Hypothalamus (tissue), 51 donors: ENCODE measurements at regions not wholly inside any gene's neighbourhood (a gene's known extent, or its start where the extent isn't known, plus 50 kb on each side); places are given as distances from the start of the nearest gene placed in this dataset.

Source experiments
- DNase-seq, 51 donors: peaks; one replicate each; lab custom pipeline; 2025; lab: John Stamatoyannopoulos, UW

DNA sequence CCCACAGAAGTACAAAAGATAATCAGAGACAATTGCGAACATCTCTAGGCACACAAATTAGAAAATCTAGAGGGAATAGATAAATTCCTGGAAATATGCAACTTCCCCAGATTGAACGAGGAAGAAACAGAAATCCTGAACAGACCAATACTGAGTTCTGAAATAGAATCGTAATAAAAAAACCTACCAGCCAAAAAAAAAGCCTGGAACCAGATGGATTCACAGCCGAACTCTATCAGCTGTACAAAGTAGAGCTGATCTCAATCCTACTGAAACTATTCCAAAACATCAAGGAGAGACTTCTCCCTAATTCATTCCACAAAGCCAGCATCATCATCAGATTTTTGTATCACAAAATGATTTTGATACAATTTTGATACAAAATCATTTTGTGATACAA lies 206.4 kb downstream of the REEP3 start:
- no peak for DNase-seq

DNA sequence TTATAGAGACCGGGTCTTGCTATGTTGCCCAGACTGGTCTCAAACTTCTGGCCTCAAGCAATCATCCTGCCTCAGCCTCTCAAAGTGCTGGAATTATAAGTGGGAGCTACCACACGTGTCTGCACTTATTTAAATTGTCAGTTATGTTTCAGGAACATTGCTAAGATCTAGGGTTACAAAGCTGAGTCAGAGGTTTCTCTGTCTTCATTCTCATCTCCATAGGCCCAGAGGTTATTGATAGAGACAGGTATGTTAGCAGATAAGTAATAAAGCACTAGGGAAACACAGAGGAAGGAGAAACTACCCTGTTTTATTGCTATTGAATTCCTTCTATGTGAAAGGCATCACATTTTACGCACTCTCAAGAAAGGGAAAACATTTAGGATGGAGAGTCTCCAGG lies 214.1 kb downstream of the REEP3 start:
- DNase-seq, result no peak

DNA sequence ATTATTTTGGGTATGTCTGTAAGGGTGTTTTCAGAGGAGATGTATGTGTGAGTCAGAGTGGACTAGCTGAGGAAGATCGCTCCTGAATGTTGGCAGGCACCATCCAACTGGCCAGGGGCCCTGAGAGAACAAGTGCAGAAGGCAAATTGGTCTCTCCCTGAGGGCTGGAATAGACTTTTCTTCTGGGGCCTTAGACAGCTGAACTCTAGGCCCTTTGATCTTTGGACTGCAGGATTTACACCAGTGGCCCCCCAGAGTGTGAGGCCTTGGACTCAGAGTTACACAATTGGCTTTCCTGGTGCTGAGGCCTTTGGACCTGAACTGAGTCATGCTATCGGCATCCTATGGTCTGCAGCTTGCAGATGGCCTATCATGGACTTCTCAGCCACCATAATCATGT lies 217.2 kb downstream of the REEP3 start:
- DNase-seq, result no peak

DNA sequence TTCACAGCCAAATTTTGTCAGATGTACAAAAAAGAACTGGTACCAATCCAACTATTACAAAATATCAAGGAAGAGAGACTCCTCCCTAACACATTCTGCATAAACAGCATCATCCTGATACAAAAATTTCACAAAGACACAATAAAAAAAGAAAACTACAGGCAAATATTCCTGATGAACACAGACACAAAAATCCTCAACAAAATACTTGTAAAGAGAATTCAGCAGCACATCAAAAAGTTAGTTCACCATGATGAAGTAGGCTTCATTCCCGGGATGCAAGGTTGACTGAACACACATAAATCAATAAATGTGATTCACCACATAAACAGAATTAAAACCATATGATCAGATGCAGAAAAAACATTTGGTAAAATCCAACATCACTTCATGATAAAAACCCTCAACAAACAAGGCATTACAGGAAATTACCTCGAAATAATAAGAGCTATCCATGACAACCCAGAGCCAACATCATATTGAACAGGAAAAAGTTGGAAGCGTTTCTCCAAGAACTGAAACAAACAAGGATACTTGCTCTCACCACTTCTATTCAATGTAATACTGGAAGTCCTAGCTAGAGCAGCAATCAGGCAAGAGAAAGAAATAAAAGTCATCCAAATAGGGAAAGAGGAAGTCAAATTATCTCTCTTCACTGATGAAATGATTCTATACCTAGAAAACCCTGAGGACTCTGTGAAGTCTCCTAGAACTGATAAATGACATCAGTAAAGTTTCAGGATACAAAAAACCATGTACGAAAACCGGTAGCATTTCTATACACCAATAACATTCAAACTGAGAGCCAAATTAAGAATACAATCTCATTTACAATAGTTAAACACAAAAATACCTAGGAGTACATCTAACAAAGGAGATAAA lies 223.1 kb downstream of the REEP3 start:
- no peak for DNase-seq

DNA sequence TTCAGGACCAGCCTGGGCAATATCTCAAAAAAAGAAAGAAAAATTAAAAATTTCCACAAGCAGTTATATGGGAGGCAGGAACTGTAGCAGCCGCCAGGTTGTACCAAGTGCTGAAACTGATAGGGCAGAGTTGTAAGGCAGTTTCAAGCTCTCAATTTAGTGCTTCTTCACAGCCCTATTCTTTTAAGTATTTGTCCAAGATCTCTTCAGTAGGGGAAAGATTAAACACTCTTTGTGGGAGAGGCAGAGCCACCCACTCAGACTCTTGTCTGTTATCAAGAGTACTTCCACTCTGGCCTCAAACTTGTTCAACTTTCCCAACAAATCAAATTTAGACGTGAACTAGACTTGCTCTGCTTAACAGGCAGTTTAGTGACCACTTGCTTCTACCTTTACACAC lies 228.7 kb downstream of the REEP3 start:
- no peak for DNase-seq

DNA sequence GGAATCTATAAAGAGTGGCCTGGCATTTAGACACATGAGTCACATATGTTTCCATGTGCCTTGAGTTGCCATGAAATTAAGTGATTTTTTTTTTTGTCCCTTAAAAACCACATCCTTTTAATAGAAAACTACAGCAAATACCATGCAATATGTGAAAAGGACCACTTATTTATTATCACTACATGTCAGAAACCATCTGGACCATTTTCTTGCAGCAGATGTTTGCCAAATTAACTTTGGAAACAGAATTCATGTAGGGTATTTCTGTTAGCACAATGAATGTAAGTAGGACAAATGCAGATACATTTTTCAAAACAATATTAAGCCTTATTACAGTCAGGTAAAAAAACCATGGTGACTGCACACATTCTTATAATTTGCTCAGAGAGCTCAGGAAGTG lies 230.6 kb downstream of the REEP3 start:
- no peak for DNase-seq

DNA sequence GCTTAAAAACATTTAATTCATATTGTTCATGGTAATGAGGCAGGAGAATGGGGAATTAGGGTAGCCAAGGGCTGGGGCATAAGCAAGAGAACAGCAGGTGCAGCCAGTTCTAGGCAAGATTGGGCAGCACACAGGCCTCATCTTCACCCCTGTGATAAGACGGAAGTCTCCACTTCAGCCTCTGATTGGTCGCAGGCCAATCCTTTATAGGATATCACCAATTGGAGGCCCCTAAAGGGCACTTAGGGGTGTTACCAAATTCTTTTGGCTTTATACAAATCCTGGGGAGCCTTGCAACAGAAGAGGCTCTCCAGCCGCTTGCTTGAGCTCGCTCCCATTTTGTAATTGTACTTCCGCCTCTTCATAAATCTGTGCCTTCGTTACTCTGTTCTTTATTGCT lies 231.1 kb downstream of the REEP3 start:
- DNase-seq, result no peak

DNA sequence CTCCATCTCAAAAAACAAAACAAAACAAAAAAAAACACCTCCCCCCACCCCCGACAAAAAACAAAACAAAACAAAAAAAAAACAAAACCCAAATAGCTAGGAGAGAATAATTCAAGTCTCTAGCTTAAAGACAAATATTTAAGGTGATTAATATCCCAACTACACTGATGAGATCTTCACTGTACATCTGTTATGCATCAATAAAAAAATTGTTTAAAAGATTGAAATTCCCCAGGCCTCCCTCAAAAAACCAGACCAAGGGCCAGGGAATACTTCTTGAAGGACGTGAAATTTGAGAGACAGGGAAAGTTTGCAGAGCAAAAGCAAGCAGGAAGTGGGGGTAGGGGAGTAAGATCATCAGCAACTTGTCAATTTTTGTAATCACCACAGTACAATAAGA lies 232.6 kb downstream of the REEP3 start:
- DNase-seq, result no peak

DNA sequence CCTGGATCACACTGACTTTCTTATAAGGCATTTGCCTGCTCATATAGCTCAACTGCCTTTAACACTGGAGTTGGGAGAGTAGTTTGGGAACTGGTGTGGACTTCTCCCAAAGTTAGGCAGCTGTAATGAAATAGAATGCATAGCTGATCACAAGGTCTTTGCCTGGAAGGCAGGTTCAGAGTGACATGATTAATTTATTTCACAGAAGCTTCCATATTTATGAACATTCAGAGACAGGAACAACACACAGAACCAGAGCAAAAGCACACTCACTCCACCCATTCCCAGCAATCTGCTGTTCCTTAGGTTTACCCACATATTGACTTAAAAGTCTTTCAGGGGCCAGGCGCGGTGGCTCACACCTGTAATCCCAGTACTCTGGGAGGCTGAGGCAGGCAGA lies 234.2 kb downstream of the REEP3 start:
- DNase-seq, result no peak

DNA sequence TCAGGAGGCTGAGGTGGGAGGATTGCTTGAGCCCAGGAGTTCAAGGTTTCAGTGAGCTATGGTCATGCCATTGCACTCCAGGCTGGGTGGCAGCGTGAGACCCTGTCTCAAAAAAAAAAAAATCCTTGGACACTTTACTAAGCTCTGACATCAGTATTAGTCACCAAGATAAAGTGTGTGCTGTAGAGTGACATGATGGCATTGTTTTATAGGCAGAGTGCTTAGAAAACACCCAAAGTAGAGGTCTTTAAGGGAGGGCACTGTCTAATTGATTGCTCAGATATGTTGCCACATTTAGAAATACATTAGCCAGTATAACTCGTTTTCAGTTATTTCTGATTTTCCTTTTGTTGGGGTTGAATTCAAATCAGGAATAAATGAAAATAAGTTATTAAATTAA lies 235.9 kb downstream of the REEP3 start:
- no peak for DNase-seq

DNA sequence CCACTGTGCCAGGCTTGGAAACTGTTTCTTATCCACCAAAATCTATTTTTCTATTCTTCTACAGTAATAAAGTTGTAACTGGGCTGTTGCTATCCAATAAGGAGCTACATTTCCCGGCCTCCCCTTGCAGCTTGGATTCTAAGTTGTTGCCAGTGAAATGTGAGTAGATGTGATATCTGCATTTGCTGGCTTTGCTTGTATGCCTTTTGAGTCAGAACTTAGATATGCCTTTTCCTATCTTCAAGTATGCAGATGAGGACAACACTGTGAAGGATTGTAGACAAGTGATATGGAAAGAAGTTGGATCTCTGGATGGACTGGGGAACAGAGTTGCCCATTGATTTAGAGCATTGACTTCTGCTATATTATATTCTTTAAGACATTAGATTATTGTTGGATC lies 236.9 kb downstream of the REEP3 start:
- DNase-seq, result no peak

DNA sequence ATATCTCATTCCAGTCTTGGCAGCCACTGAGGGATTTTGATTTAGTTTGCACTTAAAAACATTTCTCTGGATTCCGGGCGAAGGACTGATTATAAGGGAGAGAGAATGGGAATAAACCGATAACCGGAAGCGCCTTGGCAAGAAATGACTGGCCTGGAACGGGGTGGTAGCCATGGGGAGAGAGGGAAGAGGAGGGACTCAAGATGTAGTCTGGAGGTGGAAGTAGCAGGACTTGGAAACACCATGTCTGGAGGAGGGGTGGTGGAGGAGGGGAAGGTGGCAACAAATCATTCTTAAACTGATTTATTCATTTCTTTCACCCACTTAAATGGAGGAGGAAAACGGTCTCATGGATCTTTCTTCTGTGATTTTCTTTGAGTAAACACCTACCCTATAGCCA lies 238.1 kb downstream of the REEP3 start:
- no peak for DNase-seq

DNA sequence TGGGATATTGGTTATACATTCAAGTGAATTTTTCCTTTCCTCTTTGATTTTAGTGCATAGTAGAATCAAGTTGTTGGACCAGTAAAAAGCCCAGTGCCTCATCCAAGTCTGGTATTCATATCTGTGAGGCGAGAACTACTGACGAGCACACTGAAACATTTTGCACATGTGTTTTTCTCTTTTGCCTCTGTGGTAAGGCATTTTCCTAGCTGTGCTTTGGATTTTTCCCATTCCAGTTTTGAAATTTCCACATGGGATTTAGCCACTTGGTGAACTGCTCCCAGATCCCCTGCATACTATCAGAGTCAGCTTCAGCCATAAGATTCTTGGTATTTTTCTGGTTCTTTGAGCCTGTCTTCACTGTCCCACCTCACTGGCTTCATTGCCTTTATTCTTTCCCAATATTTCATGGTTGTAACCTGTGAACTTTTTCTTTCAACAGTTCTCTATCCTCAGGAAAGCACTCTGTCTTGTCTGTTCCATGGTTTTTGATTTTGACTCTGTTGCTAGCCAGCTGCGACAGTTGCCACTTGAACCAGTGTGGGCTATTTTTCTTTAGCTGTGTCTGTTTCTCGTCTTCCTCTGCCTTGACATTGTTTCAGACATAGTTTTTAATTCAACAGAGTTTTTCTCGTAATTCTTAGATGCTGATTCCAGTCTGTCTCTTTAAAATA lies 239.0 kb downstream of the REEP3 start:
- DNase-seq, result no peak

DNA sequence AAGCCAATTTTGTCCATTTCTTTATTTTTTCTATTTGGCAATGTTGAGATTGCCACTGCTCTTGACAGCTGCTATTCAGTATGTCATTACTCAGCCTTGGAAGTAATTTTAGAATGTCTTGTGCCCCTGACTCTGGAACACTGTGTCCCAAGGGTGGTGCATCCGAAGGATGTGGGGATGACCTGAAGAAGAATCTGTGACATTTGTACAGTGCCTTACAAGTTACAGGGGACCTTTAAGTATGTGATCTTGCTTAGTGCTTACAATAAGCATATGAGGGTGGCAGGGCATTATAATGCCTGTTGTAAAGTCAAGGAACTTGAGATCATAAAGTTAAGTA lies 239.5 kb downstream of the REEP3 start:
- no peak for DNase-seq

DNA sequence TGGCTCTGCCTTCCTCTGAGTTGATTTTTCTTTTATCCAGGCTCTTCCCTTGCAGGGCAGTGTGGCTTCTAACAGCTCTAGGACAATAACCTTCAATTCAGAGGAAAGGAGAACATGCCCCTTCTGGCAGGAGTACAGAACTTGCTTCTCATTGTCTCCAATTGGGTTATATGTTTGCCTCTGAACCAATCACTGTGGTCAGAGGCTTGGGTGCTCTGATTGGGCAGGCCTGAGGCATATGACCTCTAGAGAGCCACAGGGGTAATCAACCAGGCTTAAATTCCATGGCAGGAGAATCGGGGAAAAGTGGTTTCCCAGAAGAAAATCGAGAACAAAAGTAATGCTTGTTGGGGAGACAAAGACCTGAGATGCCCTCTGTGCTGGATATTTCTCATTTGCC lies 240.0 kb downstream of the REEP3 start:
- no peak for DNase-seq

DNA sequence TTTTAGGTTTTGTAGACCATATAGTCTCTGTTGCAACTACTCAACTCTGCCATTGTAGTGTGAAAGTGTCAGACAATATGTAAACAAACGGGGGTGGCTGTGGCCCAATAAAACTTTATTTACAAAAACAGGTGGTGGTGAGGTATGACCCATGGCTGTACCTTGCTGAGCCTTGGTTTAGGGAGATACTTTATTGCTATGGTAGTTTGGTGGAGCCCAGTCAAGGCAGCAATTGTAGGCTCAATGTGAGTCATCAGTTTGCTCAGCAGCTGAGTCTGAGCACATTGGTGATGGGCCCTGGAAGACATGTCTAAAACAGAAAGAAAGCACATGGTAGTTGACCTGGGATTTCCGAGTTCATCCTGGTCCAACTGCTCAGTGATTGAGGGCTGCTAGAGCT lies 242.5 kb downstream of the REEP3 start:
- no peak for DNase-seq

DNA sequence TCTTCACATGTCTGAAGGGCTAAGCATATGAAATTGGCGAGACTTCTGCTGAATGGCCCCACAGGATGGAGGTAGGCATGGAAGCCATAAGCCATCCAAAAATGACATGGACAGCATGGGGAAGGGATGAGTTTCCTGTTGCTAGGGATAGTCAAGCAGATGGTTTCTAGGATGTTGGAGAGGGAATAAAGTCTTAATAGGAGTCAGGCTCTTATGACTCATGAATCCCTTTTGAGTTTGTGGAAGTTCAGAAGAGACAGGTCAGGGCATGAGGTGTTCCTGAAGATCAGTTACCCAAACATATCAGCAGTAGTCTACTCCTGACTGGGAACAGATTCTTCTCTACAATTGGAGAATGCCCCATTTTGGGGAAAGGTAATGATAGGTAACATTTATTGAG lies 243.9 kb downstream of the REEP3 start:
- DNase-seq, result no peak

DNA sequence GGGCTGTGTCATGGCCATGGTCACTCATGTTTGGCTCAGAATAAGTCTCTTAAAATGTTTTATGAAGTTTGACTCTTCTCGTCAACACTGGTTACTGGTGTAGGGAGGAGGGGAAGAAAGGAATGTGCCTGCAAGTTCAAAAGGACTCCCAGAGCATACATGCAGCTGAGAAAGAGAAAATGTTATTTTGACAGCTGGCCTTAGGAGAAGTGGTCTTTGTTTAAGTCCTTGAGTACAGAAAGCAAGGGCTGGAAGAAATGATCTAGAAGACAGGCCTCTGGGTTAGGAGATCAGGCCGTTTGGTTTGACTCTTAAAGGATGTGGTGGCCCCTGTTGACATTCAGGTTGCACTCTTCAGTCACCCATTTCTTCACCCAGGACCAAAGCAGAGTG lies 245.5 kb downstream of the REEP3 start:
- DNase-seq, result no peak

DNA sequence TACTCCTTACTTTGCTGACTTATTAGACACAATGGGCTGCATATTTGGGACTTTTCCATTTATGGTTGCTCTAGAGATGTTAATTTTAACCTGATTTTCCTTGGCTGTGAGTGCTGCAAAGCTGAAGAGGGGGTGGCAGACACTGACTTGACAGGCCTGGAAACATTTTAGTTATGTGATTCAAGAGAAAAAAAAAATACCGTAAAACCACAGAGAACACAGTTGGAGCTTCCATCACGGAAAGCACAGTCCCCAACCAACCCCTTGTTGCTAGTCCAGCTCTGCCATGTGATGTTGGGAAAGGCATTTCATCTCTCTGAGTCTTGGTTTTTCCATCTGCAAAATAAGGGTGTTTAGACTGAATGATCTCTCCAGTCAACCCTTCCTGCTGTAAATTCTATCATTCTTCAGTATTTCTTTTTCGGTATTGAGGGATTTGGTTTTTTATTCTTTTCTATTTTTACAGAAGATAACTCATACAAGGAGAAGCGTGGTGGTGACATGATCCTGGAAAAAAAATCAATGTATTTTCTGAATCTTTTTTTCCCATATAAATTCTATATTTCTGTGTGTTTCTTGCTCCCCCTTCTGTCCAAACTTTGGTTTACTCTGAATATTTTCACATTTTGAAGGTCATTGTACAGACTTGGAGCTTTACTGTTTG lies 246.1 kb downstream of the REEP3 start:
- DNase-seq, result peak in 2 of 51 donors; percentile 21 to 26

DNA sequence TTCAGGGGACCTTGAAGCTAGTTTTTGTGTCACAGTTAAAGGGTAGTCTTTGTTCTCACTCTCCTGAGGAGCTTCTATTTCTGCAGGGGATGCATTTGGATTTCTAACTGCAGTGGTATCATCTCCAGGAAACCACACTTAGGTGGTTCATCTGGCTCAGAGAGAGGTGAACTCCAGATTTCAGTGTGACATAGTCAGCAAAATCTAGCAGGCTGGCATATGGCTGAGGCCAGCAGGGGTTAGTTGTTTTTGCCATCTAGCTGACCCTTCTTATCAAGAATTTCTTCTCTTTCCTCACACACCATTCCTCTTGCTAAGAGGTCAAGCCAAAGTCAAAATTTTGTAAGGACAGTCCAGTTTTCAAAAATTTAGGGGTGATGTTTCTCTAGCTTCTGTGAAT lies 248.2 kb downstream of the REEP3 start:
- DNase-seq, result no peak

DNA sequence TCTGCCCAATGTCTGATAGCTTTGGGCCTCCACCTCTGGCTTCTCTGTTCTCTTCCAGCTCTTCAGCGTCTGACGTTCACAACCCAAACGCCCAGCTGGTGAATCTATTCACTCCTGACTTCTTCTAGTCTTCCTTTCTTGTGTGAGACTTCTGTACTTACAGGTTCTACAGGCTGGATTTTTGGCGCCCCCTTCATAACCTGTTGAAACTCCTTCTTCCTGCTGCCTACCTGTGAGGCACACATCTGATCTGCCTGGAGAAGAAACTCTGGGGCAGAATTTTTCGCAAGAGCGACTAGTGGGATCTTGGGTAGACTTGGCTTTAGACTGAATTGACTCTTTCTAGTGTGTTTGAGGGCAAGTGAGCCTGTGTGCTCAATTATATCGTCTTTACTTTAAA lies 249.3 kb downstream of the REEP3 start:
- no peak for DNase-seq

DNA sequence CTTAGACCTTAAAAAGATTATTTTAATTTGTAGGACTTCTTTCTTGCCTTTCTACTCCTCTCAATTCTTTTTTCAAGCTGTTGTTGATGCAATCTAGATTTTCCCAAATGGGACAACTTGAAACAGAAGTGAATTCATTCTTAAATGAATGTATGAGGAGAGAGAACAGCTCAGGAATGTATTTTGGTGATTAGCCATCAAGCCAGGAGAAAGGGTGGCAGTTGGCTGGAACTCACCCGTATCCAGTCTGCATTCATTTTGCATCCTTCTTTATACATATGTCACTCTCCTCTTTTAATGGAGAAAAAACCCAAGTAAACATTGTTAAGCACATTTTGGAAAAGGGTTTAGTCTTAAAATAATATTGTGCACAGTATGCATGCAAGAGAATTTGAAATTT lies 251.3 kb downstream of the REEP3 start:
- DNase-seq, result no peak
